KMS-11 (cell line): ENCODE measurements at regions not wholly inside any gene's neighbourhood (a gene's known extent, or its start where the extent isn't known, plus 50 kb on each side); places are given as distances from the start of the nearest gene placed in this dataset.

ENCODE experiments used
- H2AFZ ChIP-seq: fragments of 200-600 bp; sonication (generic); 2 replicates; pipeline ENCODE4 v1.6.1; 2016; ENCODE audit warnings: antibody characterized with exemption, mixed run types, low read depth
- H3K27ac ChIP-seq: fragments of 200-600 bp; sonication (generic); 2 replicates; pipeline ENCODE4 v1.6.1; 2016; ENCODE audit warnings: mild to moderate bottlenecking, mixed run types
- H3K27me3 ChIP-seq: fragments of 200-600 bp; sonication (generic); 2 replicates; pipeline ENCODE4 v1.6.1; 2017; ENCODE audit warnings: mild to moderate bottlenecking, low read depth, mixed run types, moderate library complexity; ENCODE audit not compliant: insufficient read depth
- H3K36me3 ChIP-seq: fragments of 200-600 bp; sonication (generic); 2 replicates; pipeline ENCODE4 v1.6.1; 2017; ENCODE audit warnings: mild to moderate bottlenecking, mixed run types; ENCODE audit not compliant: insufficient read depth
- H3K4me1 ChIP-seq: fragments of 200-600 bp; sonication (generic); 2 replicates; pipeline ENCODE4 v1.6.1; 2016; ENCODE audit warnings: mild to moderate bottlenecking, low read depth, mixed run types; ENCODE audit not compliant: poor library complexity, severe bottlenecking
- H3K4me2 ChIP-seq: fragments of 200-600 bp; sonication (generic); 2 replicates; pipeline ENCODE4 v1.7.0; 2016; ENCODE audit warnings: mild to moderate bottlenecking, mixed run types
- H3K4me3 ChIP-seq: fragments of 200-600 bp; sonication (generic); IDR thresholded peaks from 2 replicates; pipeline ENCODE4 v1.6.1; 2017; ENCODE audit warnings: low read depth, low read length, mixed read lengths; ENCODE audit not compliant: insufficient read depth
- H3K79me2 ChIP-seq: fragments of 200-600 bp; sonication (generic); 2 replicates; pipeline ENCODE4 v1.6.1; 2016; ENCODE audit warnings: low read depth, mixed run types; ENCODE audit not compliant: insufficient read depth
- H3K9ac ChIP-seq: fragments of 200-600 bp; sonication (generic); 2 replicates; pipeline ENCODE4 v1.6.1; 2016; ENCODE audit warnings: mild to moderate bottlenecking, mixed run types
- H4K20me1 ChIP-seq: fragments of 200-600 bp; sonication (generic); 2 replicates; pipeline ENCODE4 v1.6.1; 2016; ENCODE audit warnings: mild to moderate bottlenecking, mixed run types; ENCODE audit not compliant: insufficient read depth
- TF ChIP-seq, protein P1 (sequence below): fragments of 200-600 bp; sonication (generic); conservative IDR thresholded peaks from 2 replicates; pipeline ENCODE4 v1.6.1; 2017; ENCODE audit warnings: low read depth, mild to moderate bottlenecking, antibody characterized with exemption, low read length, moderate library complexity, mixed read lengths

DNA sequence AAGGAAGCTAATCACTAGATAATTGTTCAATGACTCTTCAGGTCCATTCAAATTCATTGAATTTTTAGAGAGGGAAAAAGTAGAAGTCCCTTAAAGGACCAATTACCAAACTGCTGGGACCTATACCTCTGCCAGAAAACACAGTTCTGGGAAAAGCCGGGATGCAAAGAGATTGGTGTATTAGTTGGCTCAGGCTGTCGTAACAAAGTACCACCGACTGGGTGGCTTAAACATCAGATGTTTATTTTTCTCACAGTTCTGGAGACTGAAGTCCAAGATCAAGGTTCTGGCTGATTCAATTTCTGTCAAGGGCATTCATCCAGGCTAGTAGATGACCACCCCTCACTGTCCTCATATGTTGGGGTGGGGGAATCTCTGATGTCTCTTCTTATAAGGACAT, 177.1 kb upstream of the FSTL4 start:
- Histone ChIP-seq H2AFZ (no peak overlapping the region), H3K36me3 (no peaks in the 10 kb centered on the region), H3K27ac (no peak overlapping the region), H3K27me3 (no peaks in the 10 kb centered on the region), H4K20me1 (no peaks in the 10 kb centered on the region), H3K9ac (no peak overlapping the region), H3K4me2 (no peak overlapping the region), H3K4me1 (no peaks in the 10 kb centered on the region), H3K4me3 (no peak overlapping the region), H3K79me2 (no peaks in the 10 kb centered on the region)
- TF ChIP-seq, protein P1, sequence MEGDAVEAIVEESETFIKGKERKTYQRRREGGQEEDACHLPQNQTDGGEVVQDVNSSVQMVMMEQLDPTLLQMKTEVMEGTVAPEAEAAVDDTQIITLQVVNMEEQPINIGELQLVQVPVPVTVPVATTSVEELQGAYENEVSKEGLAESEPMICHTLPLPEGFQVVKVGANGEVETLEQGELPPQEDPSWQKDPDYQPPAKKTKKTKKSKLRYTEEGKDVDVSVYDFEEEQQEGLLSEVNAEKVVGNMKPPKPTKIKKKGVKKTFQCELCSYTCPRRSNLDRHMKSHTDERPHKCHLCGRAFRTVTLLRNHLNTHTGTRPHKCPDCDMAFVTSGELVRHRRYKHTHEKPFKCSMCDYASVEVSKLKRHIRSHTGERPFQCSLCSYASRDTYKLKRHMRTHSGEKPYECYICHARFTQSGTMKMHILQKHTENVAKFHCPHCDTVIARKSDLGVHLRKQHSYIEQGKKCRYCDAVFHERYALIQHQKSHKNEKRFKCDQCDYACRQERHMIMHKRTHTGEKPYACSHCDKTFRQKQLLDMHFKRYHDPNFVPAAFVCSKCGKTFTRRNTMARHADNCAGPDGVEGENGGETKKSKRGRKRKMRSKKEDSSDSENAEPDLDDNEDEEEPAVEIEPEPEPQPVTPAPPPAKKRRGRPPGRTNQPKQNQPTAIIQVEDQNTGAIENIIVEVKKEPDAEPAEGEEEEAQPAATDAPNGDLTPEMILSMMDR, result no peak

DNA sequence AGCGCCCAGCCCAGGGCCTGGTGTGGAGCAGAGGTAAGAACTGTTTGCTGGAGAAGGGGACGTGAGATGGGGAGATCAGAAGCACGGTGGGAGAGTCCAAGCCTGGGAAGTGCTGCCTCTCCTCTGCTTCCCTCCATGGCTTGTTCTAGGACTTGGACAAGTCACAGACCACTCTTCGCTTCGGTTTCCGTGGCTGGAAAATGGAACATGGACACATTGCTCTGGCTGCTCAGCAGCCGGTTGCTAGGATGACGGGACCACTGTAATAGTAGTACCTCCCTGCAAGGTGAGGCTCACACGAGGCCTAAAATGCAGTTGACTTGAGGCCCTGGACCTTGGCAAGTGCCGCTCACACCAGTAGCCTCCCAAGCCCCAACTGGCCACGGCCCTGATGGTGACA, 175.8 kb upstream of the FSTL4 start:
- no peak overlapping the region for H3K9ac ChIP-seq
- H3K27ac ChIP-seq, result no peak overlapping the region
- no peaks in the 10 kb centered on the region for H4K20me1 ChIP-seq
- no peak overlapping the region for H3K4me3 ChIP-seq
- TF ChIP-seq, protein P1, result no peak
- H3K4me1 ChIP-seq, result no peaks in the 10 kb centered on the region
- H3K27me3 ChIP-seq, result no peaks in the 10 kb centered on the region
- no peaks in the 10 kb centered on the region for H3K79me2 ChIP-seq
- no peak overlapping the region for H2AFZ ChIP-seq
- no peak overlapping the region for H3K4me2 ChIP-seq
- H3K36me3 ChIP-seq, result no peaks in the 10 kb centered on the region

DNA sequence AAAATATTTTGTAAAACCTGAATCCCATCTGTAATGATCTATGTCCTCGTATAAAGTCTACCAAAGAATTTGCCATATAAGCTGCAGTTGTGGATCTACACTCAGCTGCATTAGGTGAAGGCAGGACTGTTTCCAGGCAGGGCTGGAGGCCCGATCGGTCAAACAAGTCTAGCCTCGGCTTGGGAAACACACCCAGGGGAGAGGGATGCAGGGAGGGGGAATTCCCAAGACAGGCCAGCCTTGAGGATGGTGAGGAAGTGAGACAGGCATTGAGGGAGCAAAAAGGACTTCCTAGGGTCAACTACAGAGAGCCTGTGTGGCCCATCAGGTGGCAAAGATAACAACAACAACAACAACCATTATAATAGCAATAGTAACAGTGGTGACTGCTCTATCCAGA, 174.1 kb upstream of the FSTL4 start:
- Histone ChIP-seq H3K27ac (no peak overlapping the region), H3K36me3 (no peaks in the 10 kb centered on the region), H2AFZ (no peak overlapping the region), H3K79me2 (no peaks in the 10 kb centered on the region), H3K27me3 (no peaks in the 10 kb centered on the region), H3K9ac (no peak overlapping the region), H3K4me3 (no peak overlapping the region), H3K4me1 (no peaks in the 10 kb centered on the region), H4K20me1 (no peaks in the 10 kb centered on the region), H3K4me2 (no peak overlapping the region)
- TF ChIP-seq, protein P1, result no peak

DNA sequence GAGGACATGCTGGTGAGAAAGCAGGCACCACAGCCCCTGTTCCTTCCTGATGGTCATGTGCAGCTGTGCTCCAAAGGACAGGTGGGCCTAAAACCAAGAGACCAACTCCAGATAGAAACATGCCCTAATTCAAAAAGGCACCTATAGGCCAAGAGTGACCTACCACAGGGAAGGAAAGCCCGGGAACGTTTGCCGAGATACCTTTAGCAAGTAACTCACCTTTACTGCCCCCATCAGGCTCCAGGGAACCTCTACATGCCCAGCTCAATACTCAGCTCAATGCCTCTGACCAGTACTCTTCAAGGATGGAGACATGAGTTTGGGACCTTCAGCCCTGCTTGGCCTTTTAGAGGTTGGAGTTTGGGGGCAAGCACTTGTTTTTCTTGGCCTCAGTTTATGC, 172.8 kb upstream of the FSTL4 start:
- Histone ChIP-seq H3K4me3 (no peak overlapping the region), H3K4me2 (no peak overlapping the region)

More for the DNA sequence above, 172.8 kb upstream of the FSTL4 start:
- H3K4me1 ChIP-seq, result no peaks in the 10 kb centered on the region
- TF ChIP-seq, protein P1, result no peak
- H3K9ac ChIP-seq, result no peak overlapping the region
- H3K79me2 ChIP-seq, result no peaks in the 10 kb centered on the region
- no peaks in the 10 kb centered on the region for H3K27me3 ChIP-seq
- H2AFZ ChIP-seq, result no peak overlapping the region
- no peaks in the 10 kb centered on the region for H3K36me3 ChIP-seq
- no peak overlapping the region for H3K27ac ChIP-seq
- no peaks in the 10 kb centered on the region for H4K20me1 ChIP-seq
